GM12878 (cell line): ENCODE measurements at regions not wholly inside any gene's neighbourhood (a gene's known extent, or its start where the extent isn't known, plus 50 kb on each side); places are given as distances from the start of the nearest gene placed in this dataset.

Experiments
- ATAC-seq: fragments of 200-7000 bp; cut with Tn5 transposase; 3 replicates; pipeline ENCODE4 v1.9.1; 2020; ENCODE audit warnings: mild to moderate bottlenecking, moderate library complexity
- BruUV-seq: library from RNA; stranded (reverse); fragments of 400-500 nt; replicated peaks from 2 replicates; lab custom pipeline; 2021; lab: Mats Ljungman, UMichigan
- CTCF ChIA-PET: fragments of 300-600 bp; sonication (Branson Sonifier 250); formaldehyde crosslinking; extraction: SDS; loops from one replicate; lab custom pipeline; 2021; ENCODE audit warnings: inconsistent platforms; lab: Yijun Ruan, JAX
- POLR2A ChIA-PET: fragments of 350-600 bp; formaldehyde crosslinking; extraction: SDS; loops from one replicate; lab custom pipeline; 2021; ENCODE audit warnings: inconsistent platforms; lab: Charles Lee
- RAD21 ChIA-PET: fragments of 300-600 bp; sonication (Branson Sonifier 250); formaldehyde crosslinking; loops from one replicate; lab custom pipeline; 2023; ENCODE audit warnings: antibody characterized with exemption; ENCODE audit not compliant: unreplicated experiment; lab: Charles Lee
- SMC1A ChIA-PET: fragments of 300-600 bp; sonication (Branson Sonifier 250); formaldehyde crosslinking; loops from one replicate; lab custom pipeline; 2023; ENCODE audit not compliant: unreplicated experiment, uncharacterized antibody; lab: Charles Lee
- DNase-seq: peaks from one replicate; pipeline ENCODE4 v3.0.0-alpha.2; 2011; ENCODE audit warnings: low read depth, low spot score
- FAIRE-seq: peaks from 3 replicates; lab custom pipeline; 2011; peaks lifted over from hg19 to GRCh38; lab: Jason Lieb, UNC
- H2AFZ ChIP-seq: 2 replicates; pipeline ENCODE4 v1.6.0; 2011; ENCODE audit warnings: low read depth, low read length, control low read depth; ENCODE audit not compliant: control insufficient read depth
- H3K27ac ChIP-seq: 2 replicates; pipeline ENCODE4 v1.5.1; 2011; ENCODE audit warnings: control low read depth; ENCODE audit not compliant: control insufficient read depth, insufficient read depth
- H3K27me3 ChIP-seq, 2 experiments: replicated peaks in 1 of 2; 2 replicates each; pipeline versions ENCODE4 v1.6.0 to v1.6.1; 2011; ENCODE audit warnings: low read length in 1 of 2; ENCODE audit not compliant: control insufficient read depth in 2 of 2, insufficient read depth in 2 of 2
- H3K36me3 ChIP-seq, 2 experiments: 2 replicates each; pipeline ENCODE4 v1.5.1; 2011; ENCODE audit warnings: low read length in 1 of 2; ENCODE audit not compliant: control insufficient read depth in 2 of 2, insufficient read depth in 2 of 2
- H3K4me1 ChIP-seq: 2 replicates; pipeline ENCODE4 v1.6.1; 2011; ENCODE audit warnings: mild to moderate bottlenecking, low read length, moderate library complexity, mixed read lengths; ENCODE audit not compliant: control insufficient read depth, insufficient read depth
- H3K4me2 ChIP-seq: 2 replicates; pipeline ENCODE4 v1.6.0; 2011; ENCODE audit warnings: control low read depth; ENCODE audit not compliant: control insufficient read depth, insufficient read depth
- H3K4me3 ChIP-seq: fragments of 200-600 bp; sonication (generic); 2 replicates; pipeline ENCODE4 v1.5.1; 2016
- H3K79me2 ChIP-seq: 2 replicates; pipeline ENCODE4 v1.6.0; 2011; ENCODE audit warnings: low read length; ENCODE audit not compliant: control insufficient read depth, insufficient read depth
- H3K9ac ChIP-seq: 2 replicates; pipeline ENCODE4 v1.8.0; 2011; ENCODE audit warnings: low read length, control low read depth, mixed read lengths; ENCODE audit not compliant: control insufficient read depth, insufficient read depth
- H3K9me3 ChIP-seq: replicated peaks from 3 replicates; pipeline ENCODE4 v1.5.1; 2011; ENCODE audit warnings: mild to moderate bottlenecking, low read length; ENCODE audit not compliant: control insufficient read depth, insufficient read depth
- H4K20me1 ChIP-seq: 2 replicates; pipeline ENCODE4 v1.6.0; 2011; ENCODE audit not compliant: control insufficient read depth, insufficient read depth
- BHLHE40 ChIP-seq, 2 experiments: fragments of 450-650 bp in 1 of 2; IDR thresholded peaks; 2 replicates each; pipeline ENCODE4 v1.6.1; 2011 to 2017; ENCODE audit warnings: low read depth in 2 of 2, borderline replicate concordance in 1 of 2, improper control_type of control experiment in 1 of 2, low read length in 1 of 2, mild to moderate bottlenecking in 1 of 2
- JUNB ChIP-seq: IDR thresholded peaks from 2 replicates; pipeline ENCODE4 v1.6.1; 2016; ENCODE audit warnings: antibody characterized with exemption, mild to moderate bottlenecking
- SREBF2 ChIP-seq: IDR thresholded peaks from 2 replicates; pipeline ENCODE4 v1.6.1; 2012; ENCODE audit warnings: mild to moderate bottlenecking, low read length
- ZBTB11 ChIP-seq: fragments of 450-650 bp; formaldehyde crosslinking; IDR thresholded peaks from 2 replicates; pipeline ENCODE4 v1.5.0; 2022; ENCODE audit warnings: mild to moderate bottlenecking, missing genetic modification characterization
- ZNF207 ChIP-seq: fragments of 450-650 bp; IDR thresholded peaks from 2 replicates; pipeline ENCODE4 v1.6.1; 2014; ENCODE audit warnings: antibody characterized with exemption, mild to moderate bottlenecking, borderline replicate concordance
- ZNF384 ChIP-seq: IDR thresholded peaks from 2 replicates; pipeline ENCODE4 v1.6.1; 2012; ENCODE audit warnings: low read depth, mild to moderate bottlenecking, low read length, improper control_type of control experiment, borderline replicate concordance
- WGBS: methylation state at CpG from one replicate; pipeline ENCODE4 v1.1.6; 2016; ENCODE audit warnings: low lambda C conversion rate; ENCODE audit not compliant: insufficient replicate concordance, insufficient coverage; ENCODE audit errors: missing lambda C conversion rate; 5-methylcytosine and 5-hydroxymethylcytosine counted together
- in situ Hi-C: fragments of 300-500 bp; cut with MboI; formaldehyde crosslinking; loops from 9 replicates; pipeline ENCODE4 v1.14.3; 2018; ENCODE audit warnings: mixed read lengths
- intact Hi-C: fragments of 100-400 bp; cut with micrococcal nuclease; formaldehyde crosslinking; loops from one replicate; pipeline ENCODE4 v1.14.2; 2022; ENCODE audit not compliant: unreplicated experiment

GRCh38 chr12:115070313-115070712 is 386.3 kb upstream of the TBX3 start:
- no peak overlapping the region for H3K9ac ChIP-seq
- H2AFZ ChIP-seq, result no peak overlapping the region
- no TSS peak for BruUV-seq
- H3K4me2 ChIP-seq, result no peak overlapping the region
- intact Hi-C loops (no loop called here), in situ Hi-C loops (no loop called here)
- H3K27me3 ChIP-seq, result no peaks in the 10 kb centered on the region
- ATAC-seq (no peak), DNase-seq (no peak), FAIRE-seq (no peak)
- SMC1A ChIA-PET, result no interaction called here
- RAD21 ChIA-PET, result no interaction called here
- CTCF ChIA-PET, result no interaction called here
- TF ChIP-seq BHLHE40 (IDR thresholded peaks at IDR 0.05; ENCODE audit: borderline replicate concordance in 1 of 2, low read depth in 2 of 2, low read length in 1 of 2) (no peak), ZNF207 (no peak), ZBTB11 (CRISPR knock-in tag) (no peak), ZNF384 (no peak), SREBF2 (no peak), JUNB (no peak)
- H4K20me1 ChIP-seq, result no peaks in the 10 kb centered on the region
- no peak overlapping the region for H3K4me3 ChIP-seq
- H3K27ac ChIP-seq, result no peak overlapping the region
- H3K4me1 ChIP-seq, result no peaks in the 10 kb centered on the region
- H3K36me3 ChIP-seq, result no peaks in the 10 kb centered on the region
- H3K79me2 ChIP-seq, result no peaks in the 10 kb centered on the region
- POLR2A ChIA-PET, result no interaction called here
- H3K9me3 ChIP-seq, result no peaks in the 10 kb centered on the region
- 0% methylated on average over 2 of the region's 2 CpGs for WGBS
